VCaP (cell line): ENCODE measurements at regions not wholly inside any gene's neighbourhood (a gene's known extent, or its start where the extent isn't known, plus 50 kb on each side); places are given as distances from the start of the nearest gene placed in this dataset.
"Not testable (repeated sequence)": the region's sequence is repeated elsewhere in the genome, so short reads cannot be mapped to it uniquely, and the experiment has no call there.

Experiments used
- H3K27ac ChIP-seq: fragments of 450-650 bp; 2 replicates; pipeline ENCODE4 v1.5.1; 2017
- CTCF ChIP-seq: fragments of 450-650 bp; conservative IDR thresholded peaks from 2 replicates; pipeline ENCODE4 v1.5.1; 2017; ENCODE audit warnings: mild to moderate bottlenecking, moderate library complexity

- no peak for TF ChIP-seq CTCF
- no peak overlapping the region for H3K27ac ChIP-seq
Measured at GRCh38 chr17:33701910-33702309, 408.8 kb upstream of the ASIC2 start.

GRCh38 chr17:33704856-33705255 lies 411.8 kb upstream of the ASIC2 start:
- H3K27ac ChIP-seq: no peak overlapping the region
- no peak for TF ChIP-seq CTCF

- TF ChIP-seq CTCF: no peak
- H3K27ac ChIP-seq: no peak overlapping the region
Measured at GRCh38 chr17:33709881-33710280, 416.8 kb upstream of the ASIC2 start.

- H3K27ac ChIP-seq: no peak overlapping the region
- TF ChIP-seq CTCF: peak; percentile 66
Measured at GRCh38 chr17:33712120-33712519, 419.0 kb upstream of the ASIC2 start.

GRCh38 chr17:33716957-33717356 lies 423.9 kb upstream of the ASIC2 start:
- no peak overlapping the region for H3K27ac ChIP-seq
- TF ChIP-seq CTCF: no peak

- not testable (repeated sequence) for H3K27ac ChIP-seq
Measured at GRCh38 chr17:33723736-33724135, 430.6 kb upstream of the ASIC2 start.

- H3K27ac ChIP-seq: no peak overlapping the region
Measured at GRCh38 chr17:33725675-33726271, 432.7 kb upstream of the ASIC2 start.

More at GRCh38 chr17:33725675-33726271, 432.7 kb upstream of the ASIC2 start:
- peak; percentile 96 for TF ChIP-seq CTCF
